Right forelimb (tissue), 1 donor: ENCODE measurements at regions not wholly inside any gene's neighbourhood (a gene's known extent, or its start where the extent isn't known, plus 50 kb on each side); places are given as distances from the start of the nearest gene placed in this dataset.

Experiments used
- DNase-seq: peaks from one replicate; pipeline ENCODE4 v3.0.0-alpha.2; 2018

GRCh38 chr6:169079650-169080049 lies 174.0 kb downstream of the THBS2 start:
- DNase-seq = no peak

DNA sequence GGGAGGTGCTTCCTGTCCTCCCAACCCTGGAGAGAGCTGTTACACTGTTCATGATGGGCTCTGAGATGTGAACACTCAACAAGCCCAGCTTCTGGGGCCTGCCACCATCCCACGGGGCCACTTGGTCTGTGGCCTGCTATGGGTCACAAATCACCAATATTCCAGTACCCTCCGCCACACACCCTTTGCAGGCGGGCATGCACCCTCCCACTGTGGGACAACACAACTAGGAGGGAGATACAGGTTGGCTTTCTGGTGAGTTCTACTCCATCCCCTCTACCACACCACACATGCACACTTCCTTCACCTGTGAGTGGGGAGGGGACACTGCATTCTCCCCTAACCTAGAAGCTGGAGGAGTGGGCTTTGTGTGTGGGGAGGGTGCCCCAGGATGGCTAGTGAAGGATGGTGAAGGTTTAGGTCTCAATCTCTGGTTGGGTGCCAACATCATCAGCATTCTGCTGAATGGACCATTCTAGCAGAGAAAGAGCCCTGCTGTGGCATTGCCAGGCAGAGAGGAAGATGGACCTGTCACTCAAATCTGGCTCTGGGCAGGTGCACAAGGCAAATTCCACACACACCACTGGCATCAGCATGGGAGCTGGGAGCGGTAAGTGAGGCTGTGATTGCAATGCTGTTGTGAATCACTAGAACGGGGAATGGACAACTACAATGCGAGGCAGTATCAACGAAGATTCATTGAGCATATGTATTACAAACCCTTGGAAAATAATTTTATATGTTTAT lies 175.1 kb downstream of the THBS2 start:
- no peak for DNase-seq

DNA sequence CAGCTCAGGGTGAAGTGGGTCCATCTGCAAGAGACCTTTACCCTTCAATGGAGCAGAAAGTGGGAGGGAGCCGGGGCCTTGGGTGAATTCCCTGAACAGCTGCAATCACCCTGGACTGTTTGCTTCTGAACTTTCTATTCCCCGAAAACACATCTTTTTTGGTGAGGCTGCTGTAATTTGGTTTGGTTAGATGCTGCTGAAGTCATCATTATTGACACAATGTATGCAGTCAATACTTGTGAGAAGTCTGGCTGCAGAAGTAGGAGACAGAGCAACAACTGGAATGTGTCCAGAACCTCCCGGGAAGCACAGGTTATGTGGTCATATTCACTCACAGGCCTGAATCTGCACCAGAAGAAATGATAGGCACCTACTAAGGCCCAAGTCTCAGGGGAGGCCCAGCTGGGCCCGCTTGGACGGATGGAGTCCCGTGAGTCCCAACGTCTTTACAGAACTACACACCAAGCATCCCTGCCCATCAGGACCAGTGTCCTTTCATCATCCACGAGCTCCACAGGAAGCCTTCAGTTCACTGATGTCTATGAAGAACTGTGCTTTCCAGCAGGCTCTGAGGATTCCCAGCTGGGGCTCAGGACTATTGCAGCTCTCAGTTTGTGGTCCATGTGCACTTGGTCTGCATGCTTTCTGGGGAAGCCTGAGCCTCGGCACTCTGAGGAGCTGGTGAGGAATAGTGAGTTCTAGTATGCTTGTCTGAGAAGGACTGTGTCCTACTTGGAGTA lies 177.6 kb downstream of the THBS2 start:
- DNase-seq = no peak

- peak; percentile 73 for DNase-seq
Observed at GRCh38 chr6:169075211-169075914, 178.3 kb downstream of the THBS2 start.

- DNase-seq = no peak
Observed at GRCh38 chr6:169074526-169074925, 179.1 kb downstream of the THBS2 start.

- DNase-seq = no peak
Observed at GRCh38 chr6:169073311-169073710, 180.3 kb downstream of the THBS2 start.

GRCh38 chr6:169072127-169073042 lies 181.3 kb downstream of the THBS2 start:
- no peak for DNase-seq

- no peak for DNase-seq
Observed at GRCh38 chr6:169071394-169071793, 182.3 kb downstream of the THBS2 start.

DNA sequence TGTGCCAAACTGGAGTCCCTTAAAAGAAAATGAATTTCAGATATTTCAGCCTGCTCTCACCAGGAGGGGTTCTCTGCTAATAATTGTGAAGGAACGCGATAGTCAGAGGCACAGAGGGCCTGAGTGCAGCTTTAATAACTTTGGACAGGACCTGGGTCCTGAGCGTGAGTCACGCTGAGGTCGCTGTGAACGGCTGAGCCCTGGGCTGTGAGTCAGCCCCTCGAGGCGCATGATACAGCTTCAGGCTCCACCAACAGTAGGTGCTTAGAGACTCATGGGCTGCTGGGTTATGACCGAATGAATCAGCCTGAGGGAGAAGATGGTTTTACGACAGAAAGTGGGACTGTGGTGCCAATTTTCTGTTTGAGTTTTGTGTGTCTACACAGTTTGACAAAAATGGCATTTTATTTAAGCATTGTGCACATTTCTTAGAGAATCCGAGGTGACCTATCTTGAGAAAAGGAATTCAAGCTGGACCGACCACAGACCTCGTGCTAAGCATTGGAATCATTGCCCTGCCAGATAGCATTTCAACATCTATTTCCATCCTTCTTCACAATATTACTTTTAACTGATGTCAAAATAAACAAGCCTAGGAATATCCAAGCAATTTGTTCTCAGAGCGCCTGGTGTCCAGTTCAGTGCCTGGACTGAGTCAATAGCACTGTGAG lies 183.0 kb downstream of the THBS2 start:
- no peak for DNase-seq

- DNase-seq = no peak
Observed at GRCh38 chr6:169069356-169069755, 184.3 kb downstream of the THBS2 start.

- no peak for DNase-seq
Observed at GRCh38 chr6:169064194-169064593, 189.5 kb downstream of the THBS2 start.

DNA sequence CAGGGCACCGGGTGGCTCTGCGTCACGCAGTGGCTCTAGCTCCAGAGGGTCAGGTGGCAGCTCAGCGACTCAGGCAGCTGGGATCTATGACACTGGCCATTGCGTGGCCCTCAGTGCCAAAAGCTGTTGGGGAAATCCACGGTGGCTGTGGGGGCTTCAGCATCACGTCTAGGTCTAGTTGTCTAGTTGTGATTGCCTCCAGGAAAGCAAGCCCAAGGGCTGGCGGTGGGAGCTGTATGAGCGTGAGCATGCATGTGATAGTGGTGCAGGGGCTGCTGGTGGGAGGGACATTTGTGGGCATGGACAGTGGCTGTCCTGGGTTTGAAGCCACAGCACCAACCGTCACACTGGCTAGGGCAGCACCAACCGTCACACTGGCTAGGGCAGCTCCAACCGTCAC lies 191.4 kb downstream of the THBS2 start:
- DNase-seq = no peak

GRCh38 chr6:169058634-169059033 lies 195.0 kb downstream of the THBS2 start:
- DNase-seq = no peak

DNA sequence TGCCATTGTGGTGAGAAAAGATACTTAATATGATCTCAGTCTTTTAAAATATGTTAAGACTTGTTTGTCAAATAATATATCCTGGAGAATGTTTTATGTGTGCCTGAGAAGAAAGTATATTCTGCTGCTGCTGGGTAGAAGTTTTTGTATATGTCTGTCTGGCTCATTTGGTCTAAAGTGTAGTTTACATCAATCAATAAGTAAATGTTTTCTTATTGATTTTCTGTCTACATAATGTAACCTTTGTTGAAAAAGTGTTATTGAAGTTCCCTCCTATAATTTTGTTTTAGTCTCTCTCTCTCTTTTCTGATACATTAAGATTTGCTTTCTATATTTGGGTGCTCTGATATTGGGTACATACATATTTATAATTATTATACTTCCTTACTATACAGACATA lies 201.2 kb downstream of the THBS2 start:
- no peak for DNase-seq

- DNase-seq = no peak
Observed at GRCh38 chr6:169051371-169051770, 202.3 kb downstream of the THBS2 start.

GRCh38 chr6:169048865-169049205 lies 204.8 kb downstream of the THBS2 start:
- no peak for DNase-seq

DNA sequence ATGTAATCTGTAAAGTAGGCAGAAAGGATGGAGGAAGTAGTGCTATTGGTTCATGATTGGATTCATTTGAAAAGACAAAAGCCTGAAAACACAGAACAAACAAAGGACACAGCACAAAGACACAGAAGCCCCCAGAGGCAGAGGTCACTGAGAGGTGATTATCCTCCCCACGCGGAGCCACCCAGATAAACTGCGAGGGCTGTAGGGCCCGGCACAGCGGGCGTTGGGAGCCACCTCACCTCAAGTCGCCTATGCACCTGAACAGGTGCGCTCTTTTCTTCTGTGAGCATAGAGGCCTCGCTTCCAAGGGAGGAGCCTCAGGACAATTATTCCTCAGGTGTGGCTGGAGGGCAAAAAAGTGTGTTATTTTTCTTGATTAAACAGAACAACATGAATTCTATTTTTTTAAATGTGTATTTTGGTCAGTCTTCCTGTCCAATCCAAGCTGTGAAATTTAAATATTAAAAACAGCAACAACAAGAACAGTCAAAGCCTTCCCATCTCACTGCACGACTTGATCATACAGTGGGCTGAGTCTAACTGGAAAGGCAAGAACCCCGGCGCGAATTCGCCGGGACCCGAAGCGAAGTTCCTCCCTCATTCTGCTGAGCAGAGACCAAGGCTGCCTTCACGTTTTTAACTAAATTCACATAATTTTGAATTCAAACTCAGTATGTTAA lies 205.3 kb downstream of the THBS2 start:
- DNase-seq = no peak

DNA sequence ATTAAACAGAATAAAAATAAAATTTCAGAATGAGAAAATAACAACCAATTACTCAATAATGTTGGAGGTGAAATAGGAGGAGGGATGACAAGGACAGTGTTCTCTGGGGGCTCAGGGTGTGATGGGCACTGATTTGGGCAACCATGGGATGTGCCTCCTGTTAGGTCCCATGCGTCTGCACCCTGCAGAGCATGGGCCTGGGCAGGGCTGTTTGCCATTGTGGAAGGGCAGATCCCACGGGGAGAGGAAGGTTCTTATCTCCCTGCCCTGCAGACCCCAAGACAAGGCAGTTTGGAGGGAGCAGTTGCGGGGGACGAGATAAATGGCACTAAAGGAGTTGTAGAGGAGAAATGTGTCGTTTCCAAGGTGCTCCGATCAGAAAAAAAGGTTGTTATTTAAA lies 206.3 kb downstream of the THBS2 start:
- no peak for DNase-seq

GRCh38 chr6:169046483-169047192 lies 207.0 kb downstream of the THBS2 start:
- no peak for DNase-seq

DNA sequence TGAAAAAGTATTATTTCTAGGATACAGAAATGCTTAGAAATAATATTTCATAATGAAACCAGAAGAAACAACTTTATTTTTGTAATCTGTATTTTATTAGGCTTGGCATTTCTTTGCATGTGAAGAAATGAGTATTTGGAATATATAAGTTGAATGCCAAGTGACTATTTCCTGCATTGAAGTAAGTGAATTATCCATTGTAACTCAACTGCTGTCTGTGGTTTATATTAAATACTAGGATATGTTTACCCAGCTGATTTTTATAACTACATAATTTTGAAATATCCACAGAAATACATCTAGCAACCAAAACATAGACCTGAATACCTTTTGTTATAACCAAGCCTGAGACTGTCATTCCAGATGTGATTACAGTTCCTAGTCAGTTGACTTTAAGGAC lies 207.6 kb downstream of the THBS2 start:
- DNase-seq = no peak

DNA sequence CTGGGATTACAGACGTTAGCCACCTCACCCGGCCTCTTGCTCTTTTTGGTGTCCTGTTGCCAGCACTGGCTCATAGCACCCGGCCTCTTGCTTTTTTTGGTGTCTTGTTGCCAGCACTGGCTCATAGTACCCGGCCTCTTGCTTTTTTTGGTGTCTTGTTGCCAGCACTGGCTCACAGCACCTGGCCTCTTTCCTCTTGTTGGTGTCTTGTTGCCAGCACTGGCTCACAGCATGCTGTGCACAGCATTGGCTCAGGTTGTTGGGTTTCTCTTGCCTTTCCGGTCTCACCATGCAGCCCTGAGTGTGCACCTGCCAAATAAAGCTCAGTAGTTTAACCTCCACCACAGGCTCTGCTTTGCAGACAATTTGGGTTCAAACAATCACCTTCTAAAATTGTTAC lies 208.2 kb downstream of the THBS2 start:
- no peak for DNase-seq
